CD14-positive monocyte (primary cell): ENCODE measurements at regions not wholly inside any gene's neighbourhood (a gene's known extent, or its start where the extent isn't known, plus 50 kb on each side); places are given as distances from the start of the nearest gene placed in this dataset.

Source experiments
- DNase-seq, 3 donors: peaks; one replicate each; pipeline ENCODE4 v3.0.0-alpha.2; 2011 to 2022
- H2AFZ ChIP-seq: 2 replicates; pipeline ENCODE4 v1.6.0; 2012; ENCODE audit warnings: mild to moderate bottlenecking, low read depth, low read length, inconsistent platforms; ENCODE audit not compliant: insufficient read depth, poor library complexity, severe bottlenecking
- H3K27ac ChIP-seq, 2 donors: 1 replicate in 1 of 2; 2 replicates in 1 of 2; pipeline ENCODE4 v1.5.1; 2012 to 2013; ENCODE audit warnings: low read length in 2 of 2, control low read depth in 1 of 2, inconsistent platforms in 1 of 2, low read depth in 1 of 2, mild to moderate bottlenecking in 1 of 2
- H3K27me3 ChIP-seq, 2 donors: one replicate each; pipeline versions ENCODE4 v1.6.0 to v1.6.1; 2011 to 2013; ENCODE audit warnings: low read length in 2 of 2; ENCODE audit not compliant: control insufficient read depth in 2 of 2, insufficient read depth in 2 of 2
- H3K36me3 ChIP-seq, 2 donors: replicated peaks in 1 of 2; 1 replicate in 1 of 2; 2 replicates in 1 of 2; pipeline versions ENCODE4 v1.5.1 to v1.6.1; 2012 to 2013; ENCODE audit warnings: low read length in 2 of 2, control low read depth in 1 of 2, inconsistent platforms in 1 of 2, mild to moderate bottlenecking in 1 of 2; ENCODE audit not compliant: insufficient read depth in 2 of 2, control insufficient read depth in 1 of 2
- H3K4me1 ChIP-seq, 2 donors: 1 replicate in 1 of 2; 2 replicates in 1 of 2; pipeline versions ENCODE4 v1.5.1 to v1.6.1; 2012 to 2013; ENCODE audit warnings: low read length in 2 of 2, control low read depth in 1 of 2, inconsistent platforms in 1 of 2, mild to moderate bottlenecking in 1 of 2, moderate library complexity in 1 of 2; ENCODE audit not compliant: insufficient read depth in 2 of 2, control insufficient read depth in 1 of 2
- H3K4me2 ChIP-seq: replicated peaks from 2 replicates; pipeline ENCODE3; 2012; ENCODE audit warnings: low read length, moderate library complexity, mild to moderate bottlenecking; ENCODE audit not compliant: poor library complexity, severe bottlenecking; ENCODE audit errors: extremely low read depth
- H3K4me3 ChIP-seq, 3 experiments: fragments of 200-600 bp in 1 of 3; sonication (generic) in 1 of 3; replicated peaks in 1 of 3; 1 replicate in 2 of 3; 2 replicates in 1 of 3; pipeline ENCODE4 v1.5.1; 2011 to 2013; ENCODE audit warnings: low read length in 3 of 3, mild to moderate bottlenecking in 3 of 3, control low read depth in 2 of 3, low read depth in 2 of 3, inconsistent platforms in 1 of 3, moderate library complexity in 1 of 3
- H3K79me2 ChIP-seq: 2 replicates; pipeline ENCODE4 v1.6.0; 2012; ENCODE audit warnings: mild to moderate bottlenecking, control low read depth, inconsistent platforms, low read length, moderate library complexity; ENCODE audit not compliant: insufficient read depth
- H3K9ac ChIP-seq: 2 replicates; pipeline ENCODE4 v1.6.0; 2017; ENCODE audit warnings: low read length, mild to moderate bottlenecking; ENCODE audit not compliant: insufficient read depth, poor library complexity, severe bottlenecking
- H3K9me3 ChIP-seq, 2 donors: replicated peaks in 1 of 2; 1 replicate in 1 of 2; 2 replicates in 1 of 2; pipeline versions ENCODE4 v1.5.1 to v1.6.1; 2012 to 2013; ENCODE audit warnings: low read length in 2 of 2, control low read depth in 1 of 2; ENCODE audit not compliant: control insufficient read depth in 1 of 2, insufficient read depth in 1 of 2
- H4K20me1 ChIP-seq: 2 replicates; pipeline ENCODE4 v1.6.0; 2012; ENCODE audit warnings: mild to moderate bottlenecking, low read length, control low read depth, moderate library complexity; ENCODE audit not compliant: insufficient read depth
- H3K27ac Mint-ChIP-seq, 7 donors: one replicate each; pipeline ENCODE4 v1.8.0; 2020; ENCODE audit warnings: mild to moderate bottlenecking in 7 of 7, mixed read lengths in 7 of 7, moderate library complexity in 6 of 7, inconsistent platforms in 2 of 7
- H3K27me3 Mint-ChIP-seq, 3 donors: one replicate each; pipeline ENCODE4 v1.8.0; 2021 to 2022; ENCODE audit warnings: low read depth in 3 of 3, mild to moderate bottlenecking in 3 of 3, mixed read lengths in 3 of 3, moderate library complexity in 3 of 3, inconsistent platforms in 1 of 3
- H3K36me3 Mint-ChIP-seq, 2 donors: one replicate each; pipeline ENCODE4 v1.8.0; 2020; ENCODE audit warnings: mixed read lengths in 2 of 2, inconsistent platforms in 1 of 2, mild to moderate bottlenecking in 1 of 2
- H3K4me1 Mint-ChIP-seq: one replicate; pipeline ENCODE4 v1.8.0; 2020; ENCODE audit warnings: mild to moderate bottlenecking, mixed read lengths
- H3K4me3 Mint-ChIP-seq, 2 donors: one replicate each; pipeline ENCODE4 v1.8.0; 2020; ENCODE audit warnings: mild to moderate bottlenecking in 2 of 2, mixed read lengths in 2 of 2, moderate library complexity in 1 of 2
- H3K9me3 Mint-ChIP-seq, 7 donors: one replicate each; pipeline ENCODE4 v1.8.0; 2020 to 2022; ENCODE audit warnings: mixed read lengths in 7 of 7, mild to moderate bottlenecking in 6 of 7, moderate library complexity in 6 of 7, inconsistent platforms in 2 of 7
- WGBS: methylation state at CpG from one replicate; pipeline ENCODE4 v1.1.5; 2013; ENCODE audit warnings: missing lambda C conversion rate; ENCODE audit not compliant: insufficient coverage; 5-methylcytosine and 5-hydroxymethylcytosine counted together
- intact Hi-C, 2 donors: fragments of 100-400 bp; cut with micrococcal nuclease; formaldehyde crosslinking; loops; one replicate each; pipeline versions ENCODE4 v1.15.0 to v1.15.1; 2023
- TF ChIP-seq, protein P1 (sequence below): fragments of 200-600 bp; IDR thresholded peaks from one replicate; pipeline ENCODE4 v1.8.0; 2022; ENCODE audit warnings: antibody characterized with exemption, mild to moderate bottlenecking

DNA sequence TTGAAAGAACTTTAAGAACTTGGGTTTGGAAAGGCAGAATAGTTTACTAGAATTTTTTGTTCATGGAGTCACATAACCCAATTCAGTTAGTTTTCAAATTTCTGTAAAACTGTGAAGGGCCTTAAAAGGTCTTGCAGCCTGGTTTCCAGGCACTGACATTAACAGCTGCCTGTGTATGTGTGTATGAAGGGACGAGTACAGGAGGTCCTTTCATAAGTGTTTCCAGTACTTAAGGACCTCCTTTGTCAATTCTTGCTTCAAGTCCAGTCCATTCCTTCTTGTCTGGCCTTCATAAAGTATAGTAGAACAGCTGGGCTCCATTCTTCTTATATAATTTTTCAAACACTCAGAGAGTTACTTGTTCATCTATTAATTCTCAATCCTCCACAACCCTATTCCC is 136.5 kb downstream of the NR4A2 start:
- no peak overlapping the region for H3K9ac ChIP-seq
- H3K27ac Mint-ChIP-seq = no peak overlapping the region
- TF ChIP-seq, protein P1, sequence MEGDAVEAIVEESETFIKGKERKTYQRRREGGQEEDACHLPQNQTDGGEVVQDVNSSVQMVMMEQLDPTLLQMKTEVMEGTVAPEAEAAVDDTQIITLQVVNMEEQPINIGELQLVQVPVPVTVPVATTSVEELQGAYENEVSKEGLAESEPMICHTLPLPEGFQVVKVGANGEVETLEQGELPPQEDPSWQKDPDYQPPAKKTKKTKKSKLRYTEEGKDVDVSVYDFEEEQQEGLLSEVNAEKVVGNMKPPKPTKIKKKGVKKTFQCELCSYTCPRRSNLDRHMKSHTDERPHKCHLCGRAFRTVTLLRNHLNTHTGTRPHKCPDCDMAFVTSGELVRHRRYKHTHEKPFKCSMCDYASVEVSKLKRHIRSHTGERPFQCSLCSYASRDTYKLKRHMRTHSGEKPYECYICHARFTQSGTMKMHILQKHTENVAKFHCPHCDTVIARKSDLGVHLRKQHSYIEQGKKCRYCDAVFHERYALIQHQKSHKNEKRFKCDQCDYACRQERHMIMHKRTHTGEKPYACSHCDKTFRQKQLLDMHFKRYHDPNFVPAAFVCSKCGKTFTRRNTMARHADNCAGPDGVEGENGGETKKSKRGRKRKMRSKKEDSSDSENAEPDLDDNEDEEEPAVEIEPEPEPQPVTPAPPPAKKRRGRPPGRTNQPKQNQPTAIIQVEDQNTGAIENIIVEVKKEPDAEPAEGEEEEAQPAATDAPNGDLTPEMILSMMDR = no peak
- H4K20me1 ChIP-seq = no peaks in the 10 kb centered on the region
- no peaks in the 10 kb centered on the region for H3K36me3 ChIP-seq
- no peak overlapping the region for H3K4me2 ChIP-seq
- no peak overlapping the region for H3K4me3 Mint-ChIP-seq
- H3K4me1 ChIP-seq = no peaks in the 10 kb centered on the region
- no peak for DNase-seq
- no peaks in the 10 kb centered on the region for H3K9me3 ChIP-seq
- no peak overlapping the region for H3K27ac ChIP-seq
- no peak overlapping the region for H2AFZ ChIP-seq
- H3K4me3 ChIP-seq = no peak overlapping the region
- H3K27me3 Mint-ChIP-seq = peaks cover 0 to 3% (median 1%) of the 10 kb centered on the region in 3 donors
- H3K4me1 Mint-ChIP-seq = peaks cover 3% of the 10 kb centered on the region
- peaks cover 0 to under 1% (median 0%) of the 10 kb centered on the region in 7 donors for H3K9me3 Mint-ChIP-seq
- intact Hi-C loops = no loop called here
- no peaks in the 10 kb centered on the region for H3K36me3 Mint-ChIP-seq
- no peaks in the 10 kb centered on the region for H3K27me3 ChIP-seq
- H3K79me2 ChIP-seq = no peaks in the 10 kb centered on the region
- no CpG with 5 or more reads among the region's 1 CpG for WGBS

DNA sequence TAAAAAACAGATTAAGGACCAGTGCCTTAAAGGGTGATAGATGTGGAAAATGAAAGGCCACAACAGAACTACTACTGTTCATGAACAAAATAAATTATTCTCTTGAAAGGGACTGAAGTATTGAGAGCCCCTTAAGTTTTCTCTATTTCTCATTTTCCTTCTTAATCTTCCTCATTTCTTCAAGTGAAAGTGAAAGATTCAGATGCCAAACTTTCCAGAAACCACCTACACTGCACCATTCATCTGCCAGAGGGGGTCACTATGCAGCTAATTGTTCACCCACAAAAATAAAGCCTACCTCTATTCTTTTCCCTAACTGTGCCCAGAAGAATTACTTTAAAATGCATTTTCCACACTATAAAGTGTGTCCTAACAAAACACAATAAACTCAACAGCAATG is 140.1 kb downstream of the NR4A2 start:
- Histone ChIP-seq H3K79me2 (no peaks in the 10 kb centered on the region), H3K4me1 (no peaks in the 10 kb centered on the region), H2AFZ (no peak overlapping the region), H3K27ac (no peak overlapping the region), H3K9me3 (no peaks in the 10 kb centered on the region), H3K9ac (no peak overlapping the region), H4K20me1 (no peaks in the 10 kb centered on the region), H3K36me3 (no peaks in the 10 kb centered on the region), H3K27me3 (no peaks in the 10 kb centered on the region), H3K4me2 (no peak overlapping the region), H3K4me3 (no peak overlapping the region)
- intact Hi-C loops = no loop called here
- no peak overlapping the region for H3K4me3 Mint-ChIP-seq
- DNase-seq = no peak
- H3K9me3 Mint-ChIP-seq = no peaks in the 10 kb centered on the region
- peaks cover 0 to 1% (median 0%) of the 10 kb centered on the region in 3 donors for H3K27me3 Mint-ChIP-seq
- TF ChIP-seq, protein P1 = no peak
- no peaks in the 10 kb centered on the region for H3K36me3 Mint-ChIP-seq
- H3K27ac Mint-ChIP-seq = no peak overlapping the region
- peaks cover 3% of the 10 kb centered on the region for H3K4me1 Mint-ChIP-seq
